Spleen (tissue), 11 donors: ENCODE measurements at regions not wholly inside any gene's neighbourhood (a gene's known extent, or its start where the extent isn't known, plus 50 kb on each side); places are given as distances from the start of the nearest gene placed in this dataset.

Experiments used
- DNase-seq: peaks from one replicate; pipeline ENCODE4 v3.0.0-alpha.2; 2020
- H3K27ac ChIP-seq, 8 donors: fragments of 200-600 bp; sonication (generic) in 7 of 8; 1 replicate in 4 of 8; 2 replicates in 4 of 8; pipeline versions ENCODE4 v1.5.0 to v1.8.0; 2016 to 2021; ENCODE audit warnings: inconsistent platforms in 4 of 8, mild to moderate bottlenecking in 4 of 8, moderate library complexity in 1 of 8
- H3K27me3 ChIP-seq, 7 donors: fragments of 200-600 bp; sonication (generic) in 6 of 7; replicated peaks in 1 of 7; 1 replicate in 4 of 7; 2 replicates in 3 of 7; pipeline versions ENCODE4 v1.5.0 to v1.8.0; 2016 to 2021; ENCODE audit warnings: inconsistent platforms in 3 of 7, mild to moderate bottlenecking in 1 of 7
- H3K36me3 ChIP-seq, 6 donors: fragments of 200-600 bp; sonication (generic) in 5 of 6; 1 replicate in 4 of 6; 2 replicates in 2 of 6; pipeline versions ENCODE4 v1.5.0 to v1.8.0; 2016 to 2021; ENCODE audit warnings: inconsistent platforms in 2 of 6
- H3K4me1 ChIP-seq, 6 donors: fragments of 200-600 bp; sonication (generic) in 5 of 6; 1 replicate in 3 of 6; 2 replicates in 3 of 6; pipeline versions ENCODE4 v1.5.0 to v1.8.0; 2016 to 2021; ENCODE audit warnings: inconsistent platforms in 3 of 6
- H3K4me3 ChIP-seq, 8 donors: fragments of 200-600 bp; sonication (generic) in 7 of 8; 1 replicate in 4 of 8; 2 replicates in 4 of 8; pipeline versions ENCODE4 v1.5.0 to v1.8.0; 2016 to 2021; ENCODE audit warnings: inconsistent platforms in 4 of 8, mild to moderate bottlenecking in 4 of 8, moderate library complexity in 2 of 8
- H3K9me3 ChIP-seq, 8 donors: fragments of 200-600 bp; sonication (generic) in 7 of 8; 1 replicate in 4 of 8; 2 replicates in 4 of 8; pipeline versions ENCODE4 v1.5.0 to v1.8.0; 2016 to 2021; ENCODE audit warnings: inconsistent platforms in 4 of 8
- CTCF ChIP-seq, 11 experiments: fragments of 200-600 bp in 7 of 11; fragments of 450-650 bp in 4 of 11; sonication (generic) in 4 of 11; IDR thresholded peaks in 8 of 11; conservative IDR thresholded peaks in 3 of 11; 1 replicate in 7 of 11; 2 replicates in 4 of 11; pipeline versions ENCODE4 v1.4.0 to v1.8.0; 2016 to 2021; ENCODE audit warnings: antibody characterized with exemption in 11 of 11, inconsistent platforms in 4 of 11, mild to moderate bottlenecking in 1 of 11
- POLR2A ChIP-seq, 3 donors: fragments of 450-650 bp; IDR thresholded peaks; one replicate each; pipeline ENCODE4 v1.5.1; 2017; ENCODE audit warnings: antibody characterized with exemption in 3 of 3, mild to moderate bottlenecking in 1 of 3
- POLR2AphosphoS5 ChIP-seq, 3 donors: sonication (generic); formaldehyde crosslinking; IDR thresholded peaks; one replicate each; pipeline ENCODE4 v1.5.1; 2017; ENCODE audit warnings: antibody characterized with exemption in 3 of 3
- WGBS, 5 donors: extraction: QIAGEN DNeasy Blood & Tissue Kit in 3 of 5; methylation state at CpG; one replicate each; pipeline versions ENCODE4 v1.1.5 to v1.1.7; 2013 to 2018; 5-methylcytosine and 5-hydroxymethylcytosine counted together
- intact Hi-C: fragments of 100-400 bp; cut with DNase I; formaldehyde crosslinking; loops from one replicate; pipeline ENCODE4 v1.15.0; 2023; ENCODE audit warnings: low total_unique reads
- donor health status: healthy with polysubstance abuse.
- donor health status: DM: no; HTN: no; CAD: no; lungs with moderate emphysema.
- donor health status: DM: no; HTN: no; CAD: no.
- donor health status: Bipolar disorder and iron deficiency.
- donor health status: healthy.
- donor health status: DM: no; HTN: no; CAD: no.
- donor health status: DM: yes; HTN: yes; CAD: no.

- peaks cover 0 to 9% (median 0%) of the 10 kb centered on the region in 6 donors for H3K4me1 ChIP-seq
- DNase-seq: no peak
- H3K27me3 ChIP-seq: no peaks in the 10 kb centered on the region
- no peaks in the 10 kb centered on the region for H3K9me3 ChIP-seq
- intact Hi-C loops: no loop called here
- WGBS, 5 donors: 48 to 57% (median 52%) methylated on average over 4 of the region's 4 CpGs
- TF ChIP-seq POLR2AphosphoS5 (IDR thresholded peaks at IDR 0.05) (peak in 1 of 3 donors; percentile 59), POLR2A (IDR thresholded peaks at IDR 0.05) (no peak)
- no peak overlapping the region for H3K4me3 ChIP-seq
- no peaks in the 10 kb centered on the region for H3K36me3 ChIP-seq
- H3K27ac ChIP-seq: peak overlapping the region in 5 of 8 donors; percentile 11 to 69 (median 64)
These were observed 111.8 kb downstream of the OAT start for GRCh38 chr10:124306922-124307371.

- 29 to 66% (median 37%) methylated on average over 1 of the region's 1 CpG for WGBS, 5 donors
- intact Hi-C loops: no loop called here
- Histone ChIP-seq H3K36me3 (no peaks in the 10 kb centered on the region), H3K27ac (peak overlapping the region in 3 of 8 donors; percentile 57 to 68 (median 64)), H3K4me1 (peaks cover 0 to 9% (median 0%) of the 10 kb centered on the region in 6 donors), H3K9me3 (peaks cover 0 to 3% (median 0%) of the 10 kb centered on the region in 8 donors), H3K27me3 (no peaks in the 10 kb centered on the region), H3K4me3 (no peak overlapping the region)
- DNase-seq: no peak
- TF ChIP-seq POLR2A (IDR thresholded peaks at IDR 0.05) (no peak), POLR2AphosphoS5 (IDR thresholded peaks at IDR 0.05) (no peak), CTCF (IDR thresholded peaks at IDR 0.05 in 8 of 11, conservative IDR thresholded peaks at IDR 0.05 in 3 of 11) (no peak)
These were observed 112.2 kb downstream of the OAT start for GRCh38 chr10:124306520-124306919.

- DNase-seq: no peak
- Histone ChIP-seq H3K27me3 (no peaks in the 10 kb centered on the region), H3K4me1 (peaks cover 0 to 9% (median 0%) of the 10 kb centered on the region in 6 donors), H3K27ac (peak overlapping the region in 3 of 8 donors; percentile 57 to 68 (median 64)), H3K9me3 (peaks cover 0 to 8% (median 4%) of the 10 kb centered on the region in 8 donors), H3K4me3 (no peak overlapping the region), H3K36me3 (no peaks in the 10 kb centered on the region)
- intact Hi-C loops: no loop called here
- TF ChIP-seq POLR2AphosphoS5 (IDR thresholded peaks at IDR 0.05) (no peak), CTCF (IDR thresholded peaks at IDR 0.05 in 8 of 11, conservative IDR thresholded peaks at IDR 0.05 in 3 of 11) (no peak), POLR2A (IDR thresholded peaks at IDR 0.05) (no peak)
- WGBS, 5 donors: 73 to 96% (median 84%) methylated on average over 1 of the region's 1 CpG
These were observed 112.7 kb downstream of the OAT start for GRCh38 chr10:124305984-124306383.

GRCh38 chr10:124305131-124305530 lies 113.6 kb downstream of the OAT start:
- WGBS, 5 donors: 83 to 94% (median 87%) methylated on average over 3 of the region's 3 CpGs
- intact Hi-C loops: no loop called here
- TF ChIP-seq POLR2AphosphoS5 (IDR thresholded peaks at IDR 0.05) (no peak), POLR2A (IDR thresholded peaks at IDR 0.05) (no peak), CTCF (IDR thresholded peaks at IDR 0.05 in 8 of 11, conservative IDR thresholded peaks at IDR 0.05 in 3 of 11) (no peak)
- H3K27me3 ChIP-seq: no peaks in the 10 kb centered on the region
- peaks cover 0 to 9% (median 0%) of the 10 kb centered on the region in 6 donors for H3K4me1 ChIP-seq
- no peak for DNase-seq
- H3K36me3 ChIP-seq: no peaks in the 10 kb centered on the region
- H3K9me3 ChIP-seq: peaks cover 0 to 16% (median 10%) of the 10 kb centered on the region in 8 donors
- no peak overlapping the region for H3K27ac ChIP-seq
- no peak overlapping the region for H3K4me3 ChIP-seq
